Stimulated activated CD4-positive, alpha-beta T cell treated with anti-CD3 and anti-CD28 coated beads, Interleukin-12 subunit alpha, Interleukin-12 subunit beta, amount 100 ng/mL, for 48 hours (primary cell): ENCODE measurements at regions not wholly inside any gene's neighbourhood (a gene's known extent, or its start where the extent isn't known, plus 50 kb on each side); places are given as distances from the start of the nearest gene placed in this dataset.

Experiments
- DNase-seq, 3 donors: peaks; one replicate each; pipeline ENCODE4 v3.0.0-alpha.2; 2020; ENCODE audit warnings: low read depth in 2 of 3, low spot score in 1 of 3

DNA sequence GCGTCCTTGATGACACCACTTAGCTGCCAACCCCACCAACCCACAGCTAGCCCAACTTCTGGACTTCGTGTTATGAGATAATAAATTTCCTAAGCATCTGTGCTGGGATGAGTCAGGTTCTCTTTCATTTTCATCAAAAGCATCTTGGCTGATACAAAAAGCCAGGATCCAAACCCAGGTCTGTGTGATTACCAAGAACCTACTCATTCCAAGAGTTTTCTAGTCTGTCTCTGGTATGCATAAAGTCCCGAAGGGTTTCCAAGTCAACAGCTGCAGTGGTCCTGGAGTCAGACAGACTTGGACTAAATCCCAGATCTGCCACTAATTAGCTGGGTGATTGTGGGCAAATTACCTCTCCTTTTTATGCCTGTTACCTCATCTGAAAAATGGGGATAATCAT is 55.5 kb upstream of the SERP2 start:
- DNase-seq = no peak

DNA sequence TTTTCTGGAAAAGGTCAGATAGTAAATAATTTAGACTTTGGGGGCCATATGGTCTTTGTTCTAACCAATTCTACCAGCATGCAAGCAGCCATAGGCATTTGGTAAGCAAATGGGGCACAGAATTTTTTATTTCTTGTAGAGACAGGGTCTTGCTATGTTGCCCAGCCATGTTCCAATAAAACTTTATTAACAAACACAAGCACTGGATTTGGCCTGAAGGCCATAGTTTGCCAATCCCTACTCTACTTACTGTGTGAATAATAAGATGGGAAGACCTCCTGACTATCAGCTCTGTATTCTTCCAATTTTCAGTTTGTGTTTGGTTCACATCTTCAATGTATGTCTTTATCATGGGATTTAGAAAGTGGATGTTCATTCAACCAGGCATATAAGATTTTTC is 53.0 kb upstream of the SERP2 start:
- DNase-seq = no peak

DNA sequence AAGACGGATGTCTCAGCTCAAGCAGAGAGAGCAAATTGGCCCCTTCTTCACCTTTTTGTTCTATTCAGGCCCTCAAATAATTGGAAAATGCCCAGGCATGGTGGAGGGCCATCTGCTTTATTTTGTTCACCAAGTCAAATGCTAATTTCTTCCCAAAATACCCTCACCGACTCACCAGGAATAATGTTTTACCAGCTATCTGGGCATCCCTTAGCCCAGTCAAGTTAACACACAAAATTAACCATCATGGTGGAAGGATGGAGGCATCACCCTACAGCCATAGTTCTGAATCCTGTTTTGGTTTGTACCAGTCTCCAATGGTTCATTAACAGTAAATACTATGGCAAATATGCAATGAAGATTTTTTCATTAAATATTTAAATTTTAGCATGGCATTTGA is 51.7 kb upstream of the SERP2 start:
- no peak for DNase-seq

- no peak for DNase-seq
These were observed 50.7 kb upstream of the SERP2 start for GRCh38 chr13:44322928-44323327.

GRCh38 chr13:44323754-44324153 is 49.9 kb upstream of the SERP2 start:
- DNase-seq = no peak
